GM15510 (cell line): ENCODE measurements at regions not wholly inside any gene's neighbourhood (a gene's known extent, or its start where the extent isn't known, plus 50 kb on each side); places are given as distances from the start of the nearest gene placed in this dataset.

Source experiments
- POLR2A ChIP-seq: IDR thresholded peaks from 3 replicates; pipeline ENCODE4 v1.6.1; 2011; ENCODE audit warnings: borderline replicate concordance; ENCODE audit not compliant: insufficient read length; ENCODE audit errors: extremely low read depth

- no peak for TF ChIP-seq POLR2A
Measured at GRCh38 chr14:65153101-65153500, 50.8 kb upstream of the MAX start.

GRCh38 chr14:65156568-65157366, 54.5 kb upstream of the MAX start:
- no peak for TF ChIP-seq POLR2A

DNA sequence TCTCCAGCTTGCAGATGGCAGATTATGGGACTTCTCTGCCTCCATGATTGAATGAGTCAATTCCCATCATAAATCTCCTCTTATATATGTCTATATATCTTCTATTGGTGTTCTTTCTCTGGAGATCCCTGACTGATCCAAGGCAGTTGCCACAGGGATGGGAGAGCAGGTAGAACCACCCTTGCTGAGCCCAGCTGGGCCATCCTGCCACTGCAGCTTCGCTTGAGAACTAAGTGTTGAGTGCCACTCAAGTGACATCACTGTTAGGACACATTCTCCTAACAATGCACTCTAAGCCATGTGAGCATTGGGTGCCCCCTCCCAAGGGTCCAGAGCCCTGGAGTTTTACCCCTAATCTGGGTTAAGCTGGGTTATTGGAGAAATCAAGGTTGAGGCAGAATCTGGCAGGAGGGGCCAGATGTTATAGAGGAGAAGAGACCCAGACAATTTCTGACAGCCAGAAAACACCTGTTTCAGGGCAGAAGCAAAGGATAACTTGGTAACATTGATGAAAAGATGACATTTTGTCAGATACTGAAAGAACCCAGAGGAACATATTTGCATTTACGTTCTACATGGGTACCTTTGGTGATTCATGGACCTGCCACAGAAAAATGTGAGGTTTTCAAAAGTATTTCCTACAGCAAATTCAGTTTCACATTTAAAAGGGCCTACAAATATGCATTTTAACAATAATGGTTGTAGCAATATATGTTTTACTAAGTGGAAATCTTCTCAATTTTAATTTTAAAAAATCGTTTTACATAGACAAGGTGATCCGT, 57.2 kb upstream of the MAX start:
- TF ChIP-seq POLR2A, result no peak

GRCh38 chr14:65160091-65160490, 57.8 kb upstream of the MAX start:
- TF ChIP-seq POLR2A, result no peak

GRCh38 chr14:65162031-65162430, 59.7 kb upstream of the MAX start:
- TF ChIP-seq POLR2A, result no peak

- TF ChIP-seq POLR2A, result no peak
Measured at GRCh38 chr14:65164068-65164824, 61.9 kb upstream of the MAX start.

DNA sequence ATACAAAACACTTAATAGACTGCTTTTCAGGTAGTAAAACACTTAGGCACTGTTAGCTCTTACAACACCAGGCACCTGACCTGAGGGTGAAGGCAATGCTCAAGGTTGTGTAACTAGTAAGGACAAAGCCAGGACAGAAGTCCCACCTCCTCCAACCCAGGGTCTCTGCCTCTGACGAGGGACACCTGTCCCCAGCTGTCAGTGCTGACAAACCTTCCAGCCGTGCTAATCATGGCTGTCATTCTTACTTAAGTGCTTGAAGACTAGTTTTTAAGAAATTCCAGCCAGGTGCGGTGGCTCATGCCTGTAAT, 62.5 kb upstream of the MAX start:
- TF ChIP-seq POLR2A, result no peak

- TF ChIP-seq POLR2A, result peak; percentile 46
Measured at GRCh38 chr14:65167072-65167645, 64.8 kb upstream of the MAX start.

DNA sequence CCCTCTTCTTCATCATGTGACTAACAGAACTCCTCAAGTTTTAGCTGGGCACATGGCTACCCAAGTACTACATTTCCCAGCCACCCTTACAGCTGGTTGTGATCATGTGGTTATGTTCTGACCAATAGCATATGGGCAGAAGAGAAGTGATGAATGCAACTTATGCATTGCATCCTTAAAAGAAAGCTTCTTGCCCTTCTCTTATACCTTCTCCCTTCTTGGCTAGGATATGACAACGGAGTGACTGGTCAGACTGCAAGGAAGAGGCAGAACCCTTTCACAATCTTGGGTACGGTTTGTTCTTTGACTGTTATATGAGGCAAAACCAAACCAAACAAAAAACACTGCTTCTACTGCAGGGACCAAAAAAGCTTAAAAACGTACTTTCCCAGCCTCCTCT, 66.5 kb upstream of the MAX start:
- no peak for TF ChIP-seq POLR2A

DNA sequence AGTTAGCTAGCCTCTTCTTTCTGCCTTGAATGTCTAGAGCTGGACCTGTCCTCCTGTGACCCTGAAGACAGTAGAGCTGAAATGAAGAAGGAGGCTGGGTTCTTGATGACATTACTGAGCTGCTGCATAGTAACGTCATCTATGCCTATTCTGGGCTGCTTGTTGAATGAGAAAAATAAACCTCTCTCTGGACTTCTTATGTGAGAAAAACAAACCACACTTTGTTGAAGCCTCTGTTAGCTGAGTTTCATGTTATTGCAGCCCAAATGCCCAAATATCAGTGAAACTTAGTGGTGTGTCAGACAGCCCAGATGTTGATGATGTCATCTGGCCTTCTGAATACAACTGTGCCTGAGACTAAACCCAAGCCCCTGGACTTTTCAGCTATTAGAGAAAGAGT, 67.0 kb upstream of the MAX start:
- no peak for TF ChIP-seq POLR2A

GRCh38 chr14:65170318-65170717, 68.0 kb upstream of the MAX start:
- no peak for TF ChIP-seq POLR2A

- TF ChIP-seq POLR2A, result no peak
Measured at GRCh38 chr14:65170768-65171507, 68.6 kb upstream of the MAX start.

- TF ChIP-seq POLR2A, result no peak
Measured at GRCh38 chr14:65173973-65174693, 71.8 kb upstream of the MAX start.

DNA sequence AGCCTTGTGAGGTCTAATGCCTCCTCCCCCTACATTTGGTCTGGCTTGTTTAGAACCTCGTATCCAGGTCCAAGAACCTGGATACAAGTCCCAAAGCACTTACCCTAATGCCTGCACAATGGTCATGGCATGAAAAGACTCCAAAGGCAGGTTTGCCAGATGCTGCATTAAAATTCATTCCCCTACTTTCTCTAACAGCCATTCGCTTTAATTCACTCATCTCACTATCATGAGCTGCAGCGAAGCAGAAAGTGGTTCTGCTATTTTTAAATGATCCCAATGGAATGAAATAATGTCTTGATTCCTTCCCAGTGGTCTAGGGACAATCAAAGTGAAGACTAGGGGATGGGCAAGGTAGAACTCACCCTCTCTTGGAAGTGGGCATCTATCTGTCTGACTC, 72.5 kb upstream of the MAX start:
- no peak for TF ChIP-seq POLR2A

- no peak for TF ChIP-seq POLR2A
Measured at GRCh38 chr14:65177551-65177950, 75.2 kb upstream of the MAX start.
